Skin epidermis (tissue), 12 donors: ENCODE measurements at regions not wholly inside any gene's neighbourhood (a gene's known extent, or its start where the extent isn't known, plus 50 kb on each side); places are given as distances from the start of the nearest gene placed in this dataset.

Experiments used
- H3K27ac ChIP-seq, 21 experiments: fragments of 200-600 bp; sonication (generic) in 11 of 21; one replicate each; pipeline ENCODE4 v1.5.0; 2020; ENCODE audit warnings: mild to moderate bottlenecking in 3 of 21, inconsistent platforms in 2 of 21, moderate library complexity in 2 of 21
- H3K4me3 ChIP-seq, 7 experiments: fragments of 200-600 bp; sonication (generic) in 2 of 7; one replicate each; pipeline ENCODE4 v1.5.0; 2020; ENCODE audit warnings: inconsistent platforms in 2 of 7, mild to moderate bottlenecking in 2 of 7, moderate library complexity in 1 of 7

DNA sequence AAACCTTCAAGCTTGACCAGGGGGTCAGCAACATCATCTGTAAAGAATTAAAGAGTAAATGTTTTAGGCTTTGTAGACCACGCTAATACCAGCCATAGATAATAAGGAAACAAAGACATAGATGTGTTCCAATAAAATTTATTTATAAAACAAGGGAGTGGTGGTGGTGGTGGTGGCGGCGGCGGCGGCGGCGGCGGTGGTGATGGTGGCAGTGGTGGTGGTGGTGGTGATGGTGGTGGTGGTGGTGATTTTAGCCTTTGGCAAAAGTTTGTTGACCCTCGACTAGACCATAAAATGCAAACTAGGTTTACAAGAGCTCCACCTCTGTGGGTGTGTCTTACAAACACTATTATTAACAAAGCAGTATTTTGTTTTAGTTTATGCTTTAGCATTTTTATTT is 222.3 kb upstream of the SPOCK3 start:
- Histone ChIP-seq H3K27ac (no peak overlapping the region), H3K4me3 (no peak overlapping the region)

GRCh38 chr4:167469436-167469835 is 235.1 kb upstream of the SPOCK3 start:
- no peak overlapping the region for H3K27ac ChIP-seq
- H3K4me3 ChIP-seq, result no peak overlapping the region

- Histone ChIP-seq H3K27ac (no peak overlapping the region), H3K4me3 (no peak overlapping the region)
Measured at GRCh38 chr4:167475951-167476350, 241.7 kb upstream of the SPOCK3 start.

DNA sequence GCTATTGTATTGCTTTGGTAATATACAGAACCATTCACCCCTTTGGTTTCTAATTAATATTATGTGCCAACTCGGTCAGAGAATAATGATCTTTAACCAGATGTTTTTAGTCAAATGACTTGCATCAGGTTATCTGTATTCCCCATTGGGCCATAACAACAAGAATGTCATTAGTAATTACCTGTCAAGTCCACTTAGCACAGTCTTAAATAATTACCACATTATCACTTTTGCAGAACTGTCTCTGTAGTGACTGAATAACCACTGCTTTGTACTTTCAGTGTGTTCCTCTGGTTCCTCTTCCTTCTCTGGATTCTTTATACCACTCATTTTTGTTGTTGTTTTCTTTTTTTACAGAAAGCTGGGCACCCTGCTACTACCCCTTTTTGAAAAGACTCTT is 257.7 kb upstream of the SPOCK3 start:
- Histone ChIP-seq H3K4me3 (no peak overlapping the region), H3K27ac (no peak overlapping the region)

DNA sequence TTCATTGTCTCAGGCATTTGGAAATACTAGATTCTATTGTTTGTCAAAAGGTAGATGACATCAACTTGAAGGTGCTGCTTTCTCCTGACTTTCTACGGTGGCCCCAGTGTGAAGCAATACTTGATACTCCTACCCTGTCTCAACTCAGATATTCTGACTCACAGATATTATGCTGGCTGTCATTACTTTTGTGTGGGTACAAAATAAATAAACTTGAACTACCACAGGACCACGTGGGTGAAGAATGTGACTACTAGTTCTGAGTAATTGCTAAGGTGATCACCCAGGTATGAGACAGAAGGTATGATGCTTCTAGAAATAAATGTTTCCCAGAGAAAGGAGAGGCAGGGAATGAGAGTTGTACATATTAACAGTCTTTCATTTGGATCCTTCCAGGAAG is 275.3 kb upstream of the SPOCK3 start:
- Histone ChIP-seq H3K27ac (no peak overlapping the region), H3K4me3 (no peak overlapping the region)

GRCh38 chr4:167524091-167524490 is 289.8 kb upstream of the SPOCK3 start:
- H3K4me3 ChIP-seq, result no peak overlapping the region
- peak overlapping the region in 1 of 21 experiments; percentile 57 for H3K27ac ChIP-seq

DNA sequence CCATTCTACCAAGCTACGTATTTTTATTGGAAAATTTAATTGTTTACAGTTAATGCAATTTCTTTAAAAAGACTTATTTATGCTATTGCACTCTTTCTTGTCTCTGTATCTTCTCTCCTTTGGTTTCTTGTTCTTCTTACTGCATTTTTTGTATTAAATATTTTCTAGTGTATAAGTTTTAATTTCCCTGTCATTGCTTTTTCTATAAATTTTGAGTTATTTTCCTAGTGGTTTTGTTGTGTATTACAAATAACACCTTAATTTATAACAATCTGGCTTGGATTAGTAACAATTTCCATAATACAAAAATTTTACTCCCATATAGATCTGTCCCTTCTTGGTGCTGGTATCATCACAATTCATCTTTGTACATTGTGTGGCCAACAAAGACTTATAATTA is 303.5 kb upstream of the SPOCK3 start:
- Histone ChIP-seq H3K27ac (no peak overlapping the region), H3K4me3 (no peak overlapping the region)

DNA sequence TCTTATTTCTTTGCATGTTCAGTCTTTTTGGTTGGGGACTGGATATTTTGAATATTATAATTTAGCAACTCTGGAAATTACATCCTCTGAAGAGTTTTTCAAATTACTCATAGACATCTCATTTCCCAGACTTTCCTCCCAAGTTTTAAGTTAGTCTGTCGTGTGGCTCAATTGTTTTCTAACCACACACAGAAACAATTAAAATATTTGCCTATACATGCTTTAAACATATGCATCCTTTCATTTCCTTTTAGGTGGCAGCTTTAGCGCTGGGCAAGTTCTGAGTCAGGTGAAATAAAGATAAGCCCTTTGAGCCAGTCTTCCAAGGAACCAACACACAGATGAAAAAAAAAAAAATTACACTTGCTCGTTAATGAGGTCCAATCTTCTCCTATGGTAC is 307.0 kb upstream of the SPOCK3 start:
- Histone ChIP-seq H3K27ac (no peak overlapping the region), H3K4me3 (no peak overlapping the region)

DNA sequence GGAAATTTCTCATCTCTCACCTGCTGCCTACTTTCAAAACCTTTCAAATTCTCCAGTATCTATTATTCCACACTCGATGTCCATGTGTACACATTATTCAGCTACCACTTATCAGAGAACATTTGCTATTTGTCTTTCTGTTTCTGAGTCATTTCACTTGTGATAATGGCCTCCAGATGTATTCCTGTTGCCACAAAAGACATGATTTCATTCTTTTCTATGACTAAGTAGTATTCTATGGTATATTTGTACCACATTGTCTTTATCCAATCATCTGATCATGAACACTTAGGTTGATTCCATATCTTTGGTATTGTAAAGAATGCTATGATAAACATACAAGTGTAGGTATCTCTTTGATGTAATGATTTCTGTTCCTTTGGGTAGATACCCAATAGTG is 310.1 kb upstream of the SPOCK3 start:
- Histone ChIP-seq H3K4me3 (no peak overlapping the region), H3K27ac (no peak overlapping the region)

- H3K4me3 ChIP-seq, result no peak overlapping the region
Measured at GRCh38 chr4:167550021-167550420, 315.7 kb upstream of the SPOCK3 start.

GRCh38 chr4:167555338-167556022 is 321.2 kb upstream of the SPOCK3 start:
- H3K4me3 ChIP-seq, result no peak overlapping the region
- no peak overlapping the region for H3K27ac ChIP-seq

More at GRCh38 chr4:167550021-167550420, 315.7 kb upstream of the SPOCK3 start:
- H3K27ac ChIP-seq, result no peak overlapping the region

DNA sequence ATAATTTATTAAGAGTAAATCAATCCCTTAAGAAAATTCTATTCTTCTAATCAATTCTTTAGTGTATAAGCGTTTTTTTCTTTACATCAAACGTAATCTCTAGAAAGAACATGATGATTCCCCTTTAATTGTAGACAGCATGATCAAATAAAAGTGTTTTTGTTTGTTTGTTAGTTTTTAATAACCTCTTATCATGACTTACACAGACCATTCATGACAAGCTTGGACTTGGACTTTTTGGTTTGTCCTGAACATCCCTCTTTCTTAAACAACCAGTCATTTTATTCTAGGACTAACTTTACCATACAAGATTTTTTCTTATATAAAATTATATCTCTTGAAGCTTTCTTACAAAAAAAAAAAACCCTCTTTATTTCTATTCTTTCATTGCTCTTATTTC is 344.6 kb upstream of the SPOCK3 start:
- H3K4me3 ChIP-seq, result no peak overlapping the region
- H3K27ac ChIP-seq, result no peak overlapping the region

DNA sequence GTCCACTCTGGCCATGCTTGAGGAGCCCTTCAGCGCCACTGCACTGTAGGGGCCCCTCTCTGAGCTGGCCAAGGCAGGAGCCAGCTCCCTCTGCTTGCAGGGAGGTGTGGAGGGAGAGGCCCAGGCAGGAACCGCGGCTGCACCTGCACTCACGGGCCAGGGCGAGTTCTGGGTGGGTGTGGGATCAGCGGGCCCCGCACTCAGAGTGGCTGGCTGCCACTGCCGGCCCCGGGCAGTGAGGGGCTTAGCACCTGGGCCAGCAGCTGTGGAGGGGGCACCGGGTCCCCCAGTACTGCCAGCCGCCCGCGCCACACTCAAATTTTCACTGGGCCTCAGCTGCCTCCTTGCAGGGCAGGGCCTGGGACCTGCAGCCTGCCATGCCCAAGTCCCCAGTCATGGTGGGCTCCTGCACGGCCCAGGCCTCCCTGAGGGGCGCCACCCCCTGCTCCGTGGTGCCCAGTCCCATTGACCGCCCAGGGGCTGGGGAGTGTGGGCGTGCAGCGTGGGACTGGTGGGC is 347.2 kb upstream of the SPOCK3 start:
- no peak overlapping the region for H3K27ac ChIP-seq
- H3K4me3 ChIP-seq, result no peak overlapping the region

DNA sequence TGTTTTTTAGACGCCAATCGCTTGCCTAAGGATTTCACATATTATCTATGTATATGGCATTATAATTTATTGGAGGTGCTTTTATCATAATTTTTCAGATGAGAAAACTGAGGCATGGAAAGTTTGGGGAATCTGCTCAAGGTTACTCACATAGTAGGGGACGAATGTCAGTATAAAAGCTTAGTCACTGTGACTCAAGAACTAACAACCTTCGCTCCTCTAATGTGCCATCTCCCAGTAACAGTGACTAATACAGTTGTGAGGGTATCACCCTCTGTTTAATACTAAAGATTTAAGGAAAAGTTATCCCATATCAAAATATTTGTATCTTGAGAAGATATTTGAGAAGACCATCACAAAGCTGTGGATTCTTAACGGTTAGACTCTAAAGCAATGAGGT is 353.1 kb upstream of the SPOCK3 start:
- H3K4me3 ChIP-seq, result no peak overlapping the region
- no peak overlapping the region for H3K27ac ChIP-seq

DNA sequence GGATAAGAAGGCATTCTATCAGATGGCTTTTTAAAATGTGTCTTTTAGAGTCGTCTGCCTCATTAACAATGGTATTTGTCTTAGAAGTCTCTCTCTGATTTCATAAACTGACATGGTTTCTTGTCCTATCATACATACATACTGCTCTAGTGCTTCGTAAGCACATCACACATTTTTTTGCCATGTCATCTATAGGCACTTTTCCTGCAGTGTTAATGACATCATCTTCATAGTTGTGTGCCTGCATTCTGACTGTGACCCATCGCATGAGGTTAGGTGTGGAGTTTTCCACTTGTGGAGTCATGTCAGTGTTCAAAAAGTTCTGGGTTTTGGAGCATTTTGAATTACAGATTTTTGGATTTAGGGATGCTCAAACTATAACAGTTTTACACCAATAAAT is 361.6 kb upstream of the SPOCK3 start:
- no peak overlapping the region for H3K27ac ChIP-seq

GRCh38 chr4:167602157-167602556 is 367.9 kb upstream of the SPOCK3 start:
- Histone ChIP-seq H3K27ac (no peak overlapping the region), H3K4me3 (no peak overlapping the region)

More for the DNA sequence above, 361.6 kb upstream of the SPOCK3 start:
- no peak overlapping the region for H3K4me3 ChIP-seq

DNA sequence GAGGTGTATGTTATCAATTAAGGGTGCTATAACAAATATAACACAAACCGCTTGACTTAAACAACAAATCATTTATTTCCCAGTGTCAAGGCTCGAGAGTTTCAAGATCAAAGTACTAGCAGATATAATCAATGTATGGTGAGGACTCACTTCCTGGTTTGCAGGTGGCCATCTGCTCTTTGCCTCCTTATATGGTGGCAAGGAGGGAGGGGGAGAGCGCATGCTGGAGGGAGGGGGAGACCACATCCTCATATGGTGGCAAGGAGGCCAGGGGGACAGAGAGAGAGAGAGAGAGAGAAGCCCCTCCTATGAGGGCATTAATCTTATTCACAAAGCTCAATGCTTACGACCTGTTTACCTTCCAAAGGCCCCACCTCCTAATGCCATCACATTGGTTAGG is 372.3 kb upstream of the SPOCK3 start:
- H3K27ac ChIP-seq, result no peak overlapping the region
- no peak overlapping the region for H3K4me3 ChIP-seq

GRCh38 chr4:167613381-167613780 is 379.1 kb upstream of the SPOCK3 start:
- Histone ChIP-seq H3K27ac (no peak overlapping the region), H3K4me3 (no peak overlapping the region)

DNA sequence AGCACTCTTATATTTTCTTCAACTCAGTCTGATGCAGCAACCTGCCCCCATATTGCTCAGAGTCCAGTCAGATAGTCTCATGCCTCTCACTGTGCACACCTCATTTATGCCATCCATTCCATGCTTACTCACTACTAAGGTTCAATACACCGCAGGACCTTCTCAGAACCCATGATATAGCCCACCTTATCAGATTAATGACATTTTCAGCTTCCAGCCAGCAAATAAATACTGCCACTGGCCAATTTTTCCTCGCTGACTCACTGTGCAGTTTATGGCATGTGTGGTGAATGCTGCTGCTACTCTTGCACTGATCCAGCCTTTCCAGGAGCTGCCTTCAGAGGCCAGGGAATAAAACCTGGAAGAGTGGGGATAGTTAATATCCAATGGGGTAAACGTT is 380.6 kb upstream of the SPOCK3 start:
- Histone ChIP-seq H3K4me3 (no peak overlapping the region), H3K27ac (no peak overlapping the region)

DNA sequence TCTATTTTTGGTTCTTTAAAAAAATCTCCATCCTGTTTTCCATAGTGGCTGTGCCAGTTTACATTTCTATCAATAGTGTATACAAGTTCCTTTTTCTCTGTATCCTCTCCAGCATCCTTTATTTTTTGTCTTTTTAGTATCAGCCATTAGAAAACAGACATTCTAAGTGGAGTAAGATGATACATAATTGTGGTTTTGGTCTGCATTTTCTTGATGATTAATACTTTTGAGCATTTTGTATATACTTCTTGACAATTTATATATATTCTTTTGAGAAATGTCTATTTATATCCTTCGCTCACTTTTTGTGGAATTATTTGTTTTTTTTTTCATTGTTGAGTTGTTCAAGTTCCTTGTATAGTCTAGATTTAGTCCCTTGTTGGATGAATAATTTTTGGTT is 382.2 kb upstream of the SPOCK3 start:
- no peak overlapping the region for H3K4me3 ChIP-seq
- no peak overlapping the region for H3K27ac ChIP-seq

- no peak overlapping the region for H3K4me3 ChIP-seq
- no peak overlapping the region for H3K27ac ChIP-seq
Measured at GRCh38 chr4:167622481-167623240, 388.4 kb upstream of the SPOCK3 start.

DNA sequence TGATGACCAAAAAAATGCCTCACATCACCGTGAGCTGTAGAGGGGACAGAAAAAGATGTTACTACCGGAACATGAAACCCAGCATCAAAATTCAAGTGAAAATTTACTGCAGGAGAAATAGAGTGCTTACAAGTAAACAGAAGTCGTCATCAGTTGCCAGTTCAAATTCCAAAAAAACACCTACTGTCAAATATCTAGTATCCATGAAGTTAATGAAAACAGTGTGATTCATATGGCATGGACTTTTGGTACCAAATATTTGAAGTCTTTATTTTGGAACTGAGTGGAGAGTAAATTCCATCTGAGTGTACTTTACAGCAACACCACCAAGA is 388.9 kb upstream of the SPOCK3 start:
- no peak overlapping the region for H3K27ac ChIP-seq
- no peak overlapping the region for H3K4me3 ChIP-seq
